ENCODE measurements at regions not wholly inside any gene's neighbourhood (a gene's known extent, or its start where the extent isn't known, plus 50 kb on each side); places are given as distances from the start of the nearest gene placed in this dataset.

GRCh38 chr1:222890716-222891115 lies 75.9 kb downstream of the DISP1 start:
- no peak for TF ChIP-seq EGR1 (IDR thresholded peaks at IDR 0.05)
- no peak for TF ChIP-seq MAX (IDR thresholded peaks at IDR 0.05)
- TF ChIP-seq EP300 (IDR thresholded peaks at IDR 0.05; ENCODE audit: borderline replicate concordance) = no peak
